HG02973 (cell line): ENCODE measurements at regions not wholly inside any gene's neighbourhood (a gene's known extent, or its start where the extent isn't known, plus 50 kb on each side); places are given as distances from the start of the nearest gene placed in this dataset.
"Not testable (repeated sequence)": the region's sequence is repeated elsewhere in the genome, so short reads cannot be mapped to it uniquely, and the experiment has no call there.

Experiments used
- ATAC-seq: cut with Tn5 transposase; IDR thresholded peaks from one replicate; pipeline ENCODE4 v1.9.1; 2021; ENCODE audit warnings: moderate library complexity; ENCODE audit not compliant: unreplicated experiment

GRCh38 chr6:51289041-51289440, 470.4 kb downstream of the TFAP2B start:
- ATAC-seq, result no peak

- no peak for ATAC-seq
Observed at GRCh38 chr6:51292659-51293058, 474.0 kb downstream of the TFAP2B start.

GRCh38 chr6:51299621-51300380, 481.1 kb downstream of the TFAP2B start:
- no peak for ATAC-seq

- no peak for ATAC-seq
Observed at GRCh38 chr6:51300510-51300909, 481.8 kb downstream of the TFAP2B start.

- ATAC-seq, result peak; percentile 66
Observed at GRCh38 chr6:51301962-51302361, 483.3 kb downstream of the TFAP2B start.

- no peak for ATAC-seq
Observed at GRCh38 chr6:51302431-51302830, 483.8 kb downstream of the TFAP2B start.

- ATAC-seq, result no peak
Observed at GRCh38 chr6:51303338-51303737, 484.7 kb downstream of the TFAP2B start.

GRCh38 chr6:51314965-51315364, 496.3 kb downstream of the TFAP2B start:
- ATAC-seq, result no peak

GRCh38 chr6:51318674-51319073, 500.0 kb downstream of the TFAP2B start:
- ATAC-seq, result no peak

GRCh38 chr6:51321477-51321876, 502.8 kb downstream of the TFAP2B start:
- ATAC-seq, result not testable (repeated sequence)

- ATAC-seq, result no peak
Observed at GRCh38 chr6:51322505-51322904, 503.8 kb downstream of the TFAP2B start.

GRCh38 chr6:51323056-51323455, 504.4 kb downstream of the TFAP2B start:
- no peak for ATAC-seq

- ATAC-seq, result no peak
Observed at GRCh38 chr6:51330971-51331370, 512.3 kb downstream of the TFAP2B start.

GRCh38 chr6:51335543-51335942, 516.9 kb downstream of the TFAP2B start:
- ATAC-seq, result no peak

- no peak for ATAC-seq
Observed at GRCh38 chr6:51336185-51336584, 517.5 kb downstream of the TFAP2B start.

GRCh38 chr6:51337277-51337676, 518.6 kb downstream of the TFAP2B start:
- no peak for ATAC-seq

GRCh38 chr6:51339108-51339507, 520.4 kb downstream of the TFAP2B start:
- ATAC-seq, result no peak

- ATAC-seq, result no peak
Observed at GRCh38 chr6:51339728-51340127, 521.1 kb downstream of the TFAP2B start.

- ATAC-seq, result no peak
Observed at GRCh38 chr6:51342393-51342792, 523.7 kb downstream of the TFAP2B start.

- ATAC-seq, result no peak
Observed at GRCh38 chr6:51349857-51350256, 531.2 kb downstream of the TFAP2B start.

- no peak for ATAC-seq
Observed at GRCh38 chr6:51350308-51350904, 531.7 kb downstream of the TFAP2B start.

- ATAC-seq, result no peak
Observed at GRCh38 chr6:51352506-51353029, 533.9 kb downstream of the TFAP2B start.
